GM10248 (cell line): ENCODE measurements at regions not wholly inside any gene's neighbourhood (a gene's known extent, or its start where the extent isn't known, plus 50 kb on each side); places are given as distances from the start of the nearest gene placed in this dataset.

Experiments
- CTCF ChIA-PET: fragments of 300-600 bp; sonication (Branson Sonifier 250); formaldehyde crosslinking; extraction: SDS; loops from one replicate; lab custom pipeline; 2021; ENCODE audit warnings: antibody characterized with exemption; lab: Yijun Ruan, JAX
- POLR2A ChIA-PET: fragments of 350-650 bp; sonication (Branson Sonifier 250); formaldehyde crosslinking; extraction: SDS; loops from one replicate; lab custom pipeline; 2020; ENCODE audit warnings: antibody characterized with exemption; lab: Yijun Ruan, JAX
- DNase-seq: peaks from one replicate; pipeline ENCODE4 v3.0.0; 2012; ENCODE audit errors: extremely low spot score
- CTCF ChIP-seq: IDR thresholded peaks from 2 replicates; pipeline ENCODE4 v1.5.1; 2012; ENCODE audit warnings: mild to moderate bottlenecking, low read depth; ENCODE audit errors: extremely low read depth, missing control alignments, control extremely low read depth

DNA sequence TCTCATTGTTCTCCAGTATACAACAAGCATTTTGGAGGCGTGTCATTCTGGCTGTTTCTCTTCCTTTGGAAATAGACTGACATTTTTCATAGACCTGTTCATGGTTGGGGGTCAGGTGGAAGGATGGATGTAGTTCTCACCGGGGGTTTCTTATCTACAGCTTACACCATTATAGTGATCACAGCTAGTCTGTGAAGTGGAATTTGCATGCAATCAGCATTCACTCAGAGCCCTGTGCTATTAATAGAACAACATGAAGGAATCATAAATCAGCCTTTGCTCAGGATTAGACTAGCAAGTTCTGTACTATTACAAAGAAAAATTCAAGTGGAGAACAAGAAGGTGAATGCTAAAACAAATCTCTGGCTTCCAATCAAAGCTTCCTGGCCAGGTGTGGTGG is 132.6 kb upstream of the PUDP start:
- DNase-seq, result no peak
- no peak for TF ChIP-seq CTCF
- ChIA-PET CTCF (no interaction called here), POLR2A (no interaction called here)

GRCh38 chrX:7272346-7272745 is 124.4 kb upstream of the PUDP start:
- CTCF ChIA-PET, result no interaction called here
- POLR2A ChIA-PET, result no interaction called here
- no peak for TF ChIP-seq CTCF
- no peak for DNase-seq

DNA sequence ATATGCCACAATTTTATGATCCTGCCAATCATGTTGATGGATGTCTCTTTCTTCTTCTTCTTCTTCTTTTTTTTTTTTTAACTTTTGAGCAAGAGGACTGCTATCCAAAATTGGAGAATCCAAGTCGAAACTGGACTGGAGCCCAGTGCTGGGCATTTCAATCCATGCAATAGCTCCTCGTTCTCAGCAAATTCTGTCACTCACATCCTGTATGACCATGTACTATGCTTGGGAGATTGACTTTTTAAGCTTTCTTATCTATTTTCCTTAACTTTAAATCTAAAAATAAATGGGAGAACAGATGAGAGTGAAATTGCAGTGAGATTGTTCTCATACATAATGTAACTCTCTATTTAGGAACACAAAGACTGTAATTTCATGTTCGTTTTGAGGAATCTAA is 123.0 kb upstream of the PUDP start:
- POLR2A ChIA-PET, result no interaction called here
- no peak for DNase-seq
- no peak for TF ChIP-seq CTCF
- CTCF ChIA-PET, result no interaction called here

GRCh38 chrX:7269991-7270390 is 122.0 kb upstream of the PUDP start:
- DNase-seq, result no peak
- POLR2A ChIA-PET, result no interaction called here
- CTCF ChIA-PET, result no interaction called here
- no peak for TF ChIP-seq CTCF

GRCh38 chrX:7269589-7269988 is 121.6 kb upstream of the PUDP start:
- no peak for DNase-seq
- no peak for TF ChIP-seq CTCF
- CTCF ChIA-PET, result interaction anchor here (1.2 kb wide), 1 partner anchor 35 kb away, joined by 4 read pairs; no protein-coding TSS in a partner anchor
- POLR2A ChIA-PET, result no interaction called here

GRCh38 chrX:7266288-7266687 is 118.3 kb upstream of the PUDP start:
- DNase-seq, result no peak
- ChIA-PET CTCF (interaction anchor here (1.3 kb wide), 1 partner anchor 17 kb away, joined by 3 read pairs; no protein-coding TSS in a partner anchor), POLR2A (no interaction called here)

More at GRCh38 chrX:7266288-7266687, 118.3 kb upstream of the PUDP start:
- TF ChIP-seq CTCF, result no peak
